HCT116 (cell line): ENCODE measurements at regions not wholly inside any gene's neighbourhood (a gene's known extent, or its start where the extent isn't known, plus 50 kb on each side); places are given as distances from the start of the nearest gene placed in this dataset.

ENCODE experiments used
- ATAC-seq: fragments of 200-7000 bp; cut with Tn5 transposase; 2 replicates; pipeline ENCODE4 v1.9.1; 2020; ENCODE audit warnings: mild to moderate bottlenecking, moderate library complexity
- BruUV-seq: library from RNA; stranded (reverse); fragments of 400-500 nt; replicated peaks from 2 replicates; lab custom pipeline; 2021; lab: Mats Ljungman, UMichigan
- CTCF ChIA-PET: fragments of 300-600 bp; sonication (Branson Sonifier 250); formaldehyde crosslinking; loops from one replicate; lab custom pipeline; 2021; ENCODE audit warnings: antibody characterized with exemption; lab: Charles Lee
- POLR2A ChIA-PET: fragments of 300-600, 350-600 bp; sonication (Branson Sonifier 250); formaldehyde crosslinking; loops from one replicate; lab custom pipeline; 2021; ENCODE audit warnings: antibody characterized with exemption; lab: Charles Lee
- RAD21 ChIA-PET, 2 experiments: fragments of 300-600 bp; sonication (Branson Sonifier 250); formaldehyde crosslinking; loops; one replicate each; lab custom pipeline; 2023; ENCODE audit warnings: low total read pairs in 2 of 2; ENCODE audit not compliant: uncharacterized antibody in 2 of 2, unreplicated experiment in 2 of 2, low non-redundant PET in 1 of 2; lab: Charles Lee
- DNase-seq: peaks from one replicate; pipeline ENCODE4 v3.0.0-alpha.2; 2010; ENCODE audit warnings: low read depth, low spot score
- H2AFZ ChIP-seq: fragments of 200-600 bp; shearing (Covaris generic), sonication (generic); 2 replicates; pipeline ENCODE4 v1.6.1; 2017; ENCODE audit warnings: low read depth, mixed run types, mixed read lengths, antibody characterized with exemption, low read length; ENCODE audit not compliant: poor library complexity, severe bottlenecking
- H3K27ac ChIP-seq: 2 replicates; pipeline ENCODE4 v1.5.1; 2012; ENCODE audit warnings: low read depth, low read length
- H3K27me3 ChIP-seq: fragments of 200-600 bp; sonication (generic); 2 replicates; pipeline ENCODE4 v1.6.1; 2016; ENCODE audit warnings: mixed run types, low read length, mixed read lengths; ENCODE audit not compliant: insufficient read depth
- H3K36me3 ChIP-seq, 2 experiments: fragments of 200-500 bp in 1 of 2; fragments of 200-600 bp in 1 of 2; sonication (Bioruptor generic) in 1 of 2; sonication (generic) in 1 of 2; 2 replicates each; pipeline versions ENCODE4 v1.5.1 to v1.6.1; 2014 to 2016; ENCODE audit warnings: low read length in 2 of 2, inconsistent platforms in 1 of 2, mixed read lengths in 1 of 2, mixed run types in 1 of 2; ENCODE audit not compliant: insufficient read depth in 2 of 2, control insufficient read depth in 1 of 2
- H3K4me1 ChIP-seq, 2 experiments: fragments of 200-600 bp in 1 of 2; sonication (generic) in 1 of 2; 2 replicates each; pipeline versions ENCODE4 v1.5.1 to v1.6.1; 2012 to 2017; ENCODE audit warnings: low read length in 2 of 2, inconsistent platforms in 1 of 2, mild to moderate bottlenecking in 1 of 2, mixed read lengths in 1 of 2, mixed run types in 1 of 2, moderate library complexity in 1 of 2; ENCODE audit not compliant: insufficient read depth in 2 of 2, control insufficient read depth in 1 of 2
- H3K4me2 ChIP-seq: fragments of 200-600 bp; sonication (generic); 2 replicates; pipeline ENCODE4 v1.6.1; 2017; ENCODE audit warnings: mixed run types, low read length, mixed read lengths
- H3K4me3 ChIP-seq, 2 experiments: fragments of 200-600 bp in 1 of 2; sonication (generic) in 1 of 2; replicated peaks in 1 of 2; 2 replicates each; pipeline ENCODE4 v1.5.1; 2011 to 2016; ENCODE audit warnings: low read length in 2 of 2, control low read depth in 1 of 2, low read depth in 1 of 2, mild to moderate bottlenecking in 1 of 2, mixed read lengths in 1 of 2, mixed run types in 1 of 2
- H3K79me2 ChIP-seq: fragments of 200-600 bp; sonication (generic); 2 replicates; pipeline ENCODE4 v1.6.1; 2017; ENCODE audit warnings: mild to moderate bottlenecking, mixed run types, low read length, moderate library complexity, mixed read lengths; ENCODE audit not compliant: insufficient read depth
- H3K9ac ChIP-seq: fragments of 200-600 bp; sonication (generic); 2 replicates; pipeline ENCODE4 v1.6.1; 2016; ENCODE audit warnings: low read length, mixed read lengths
- H3K9me2 ChIP-seq: fragments of 200-600 bp; sonication (generic), shearing (Covaris generic); 2 replicates; pipeline ENCODE4 v1.6.1; 2017; ENCODE audit warnings: mixed run types, mild to moderate bottlenecking, moderate library complexity; ENCODE audit not compliant: insufficient read depth
- H3K9me3 ChIP-seq, 2 experiments: fragments of 200-500 bp in 1 of 2; fragments of 200-600 bp in 1 of 2; sonication (Bioruptor generic) in 1 of 2; sonication (generic) in 1 of 2; 2 replicates each; pipeline ENCODE4 v1.6.1; 2014 to 2017; ENCODE audit warnings: low read length in 2 of 2, mixed read lengths in 2 of 2, inconsistent platforms in 1 of 2, low read depth in 1 of 2, mild to moderate bottlenecking in 1 of 2, mixed run types in 1 of 2, moderate library complexity in 1 of 2; ENCODE audit not compliant: control insufficient read depth in 1 of 2, insufficient read depth in 1 of 2
- H4K20me1 ChIP-seq: fragments of 200-600 bp; sonication (generic), shearing (Covaris generic); 2 replicates; pipeline ENCODE4 v1.6.1; 2017; ENCODE audit warnings: mixed run types, mild to moderate bottlenecking, moderate library complexity; ENCODE audit not compliant: insufficient read depth
- CBX3 ChIP-seq: IDR thresholded peaks from 2 replicates; pipeline ENCODE4 v1.6.1; 2012; ENCODE audit warnings: low read depth
- CEBPB ChIP-seq: IDR thresholded peaks from 2 replicates; pipeline ENCODE4 v1.6.1; 2012; ENCODE audit warnings: low read depth
- CTCF ChIP-seq, 3 experiments: fragments of 200-600 bp in 1 of 3; sonication (generic) in 1 of 3; IDR thresholded peaks in 2 of 3; conservative IDR thresholded peaks in 1 of 3; 2 replicates each; pipeline ENCODE4 v1.5.1; 2012 to 2017; ENCODE audit warnings: low read depth in 2 of 3, low read length in 2 of 3, antibody characterized with exemption in 1 of 3, borderline replicate concordance in 1 of 3, control low read depth in 1 of 3, mild to moderate bottlenecking in 1 of 3, mixed read lengths in 1 of 3, mixed run types in 1 of 3, moderate library complexity in 1 of 3; ENCODE audit not compliant: insufficient read depth in 1 of 3
- EGR1 ChIP-seq: IDR thresholded peaks from 2 replicates; pipeline ENCODE4 v1.6.1; 2012; ENCODE audit warnings: low read depth
- ELF1 ChIP-seq: IDR thresholded peaks from 2 replicates; pipeline ENCODE4 v1.6.1; 2012; ENCODE audit warnings: low read depth, borderline replicate concordance
- EZH2phosphoT487 ChIP-seq: fragments of 200-600 bp; IDR thresholded peaks from 2 replicates; pipeline ENCODE4 v1.6.1; 2018; ENCODE audit warnings: antibody characterized with exemption, borderline replicate concordance
- FOSL1 ChIP-seq: IDR thresholded peaks from 2 replicates; pipeline ENCODE4 v1.6.1; 2012; ENCODE audit warnings: low read depth
- POLR2AphosphoS5 ChIP-seq: IDR thresholded peaks from 2 replicates; pipeline ENCODE4 v1.6.1; 2011; ENCODE audit warnings: mild to moderate bottlenecking, low read depth, low read length, moderate library complexity
- RAD21 ChIP-seq: IDR thresholded peaks from 2 replicates; pipeline ENCODE4 v1.6.1; 2012; ENCODE audit warnings: low read depth, mild to moderate bottlenecking
- SIN3A ChIP-seq: IDR thresholded peaks from 2 replicates; pipeline ENCODE4 v1.6.1; 2012; ENCODE audit warnings: low read depth
- ZBTB33 ChIP-seq: IDR thresholded peaks from 2 replicates; pipeline ENCODE4 v1.6.1; 2011; ENCODE audit warnings: mild to moderate bottlenecking, low read length, moderate library complexity; ENCODE audit not compliant: insufficient replicate concordance; ENCODE audit errors: extremely low read depth
- ZNF274 ChIP-seq: fragments of 200-500 bp; sonication (Bioruptor generic); IDR thresholded peaks from 2 replicates; pipeline ENCODE4 v1.6.1; 2014; ENCODE audit warnings: mild to moderate bottlenecking, low read depth, low read length, inconsistent platforms
- intact Hi-C: fragments of 100-400 bp; cut with micrococcal nuclease; formaldehyde crosslinking; loops from 2 replicates; pipeline ENCODE4 v1.10.0; 2022
- TF ChIP-seq, protein P1 (sequence below): IDR thresholded peaks from 2 replicates; pipeline ENCODE4 v1.6.1; 2012; ENCODE audit warnings: low read depth

- TF ChIP-seq, protein P1, sequence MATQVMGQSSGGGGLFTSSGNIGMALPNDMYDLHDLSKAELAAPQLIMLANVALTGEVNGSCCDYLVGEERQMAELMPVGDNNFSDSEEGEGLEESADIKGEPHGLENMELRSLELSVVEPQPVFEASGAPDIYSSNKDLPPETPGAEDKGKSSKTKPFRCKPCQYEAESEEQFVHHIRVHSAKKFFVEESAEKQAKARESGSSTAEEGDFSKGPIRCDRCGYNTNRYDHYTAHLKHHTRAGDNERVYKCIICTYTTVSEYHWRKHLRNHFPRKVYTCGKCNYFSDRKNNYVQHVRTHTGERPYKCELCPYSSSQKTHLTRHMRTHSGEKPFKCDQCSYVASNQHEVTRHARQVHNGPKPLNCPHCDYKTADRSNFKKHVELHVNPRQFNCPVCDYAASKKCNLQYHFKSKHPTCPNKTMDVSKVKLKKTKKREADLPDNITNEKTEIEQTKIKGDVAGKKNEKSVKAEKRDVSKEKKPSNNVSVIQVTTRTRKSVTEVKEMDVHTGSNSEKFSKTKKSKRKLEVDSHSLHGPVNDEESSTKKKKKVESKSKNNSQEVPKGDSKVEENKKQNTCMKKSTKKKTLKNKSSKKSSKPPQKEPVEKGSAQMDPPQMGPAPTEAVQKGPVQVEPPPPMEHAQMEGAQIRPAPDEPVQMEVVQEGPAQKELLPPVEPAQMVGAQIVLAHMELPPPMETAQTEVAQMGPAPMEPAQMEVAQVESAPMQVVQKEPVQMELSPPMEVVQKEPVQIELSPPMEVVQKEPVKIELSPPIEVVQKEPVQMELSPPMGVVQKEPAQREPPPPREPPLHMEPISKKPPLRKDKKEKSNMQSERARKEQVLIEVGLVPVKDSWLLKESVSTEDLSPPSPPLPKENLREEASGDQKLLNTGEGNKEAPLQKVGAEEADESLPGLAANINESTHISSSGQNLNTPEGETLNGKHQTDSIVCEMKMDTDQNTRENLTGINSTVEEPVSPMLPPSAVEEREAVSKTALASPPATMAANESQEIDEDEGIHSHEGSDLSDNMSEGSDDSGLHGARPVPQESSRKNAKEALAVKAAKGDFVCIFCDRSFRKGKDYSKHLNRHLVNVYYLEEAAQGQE: no peak
- TF ChIP-seq EZH2phosphoT487 (no peak), RAD21 (no peak), SIN3A (no peak), FOSL1 (no peak)
Measured at GRCh38 chr1:93783876-93784275, 95.1 kb downstream of the DNTTIP2 start (continued).

DNA sequence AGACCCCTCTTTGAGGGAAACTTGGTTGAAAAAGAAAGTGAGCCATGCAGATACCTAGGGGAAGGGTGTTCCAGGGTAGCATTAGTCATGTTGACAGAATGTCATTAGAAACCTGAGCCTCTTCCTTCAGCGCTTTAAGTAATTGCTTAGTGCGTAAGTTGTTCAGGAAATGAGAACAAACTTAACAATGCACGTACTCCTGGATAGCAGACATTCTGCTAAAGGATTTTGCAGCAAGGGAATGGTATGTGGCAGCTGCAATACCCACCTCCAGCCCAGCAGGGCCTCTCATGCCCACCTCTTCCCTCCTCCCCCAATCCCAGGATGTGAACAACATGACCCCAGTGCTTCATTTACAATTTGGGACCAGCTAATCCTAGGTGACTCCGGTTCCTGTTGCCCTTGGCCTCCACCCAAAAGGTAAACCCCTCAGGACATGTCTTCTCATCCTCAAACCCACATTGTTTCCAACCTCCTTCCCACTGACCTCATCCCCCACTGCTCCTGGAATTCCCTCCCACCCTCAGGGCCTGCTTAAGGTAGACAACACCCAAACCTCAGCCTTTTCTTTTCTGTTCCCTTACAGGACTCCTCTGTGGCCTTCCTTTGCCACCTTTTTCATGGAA is 98.0 kb upstream of the BCAR3 start:
- Histone ChIP-seq H3K36me3 (no peaks in the 10 kb centered on the region), H2AFZ (peak overlapping the region; percentile 46), H3K27me3 (no peaks in the 10 kb centered on the region), H3K9me3 (no peaks in the 10 kb centered on the region), H4K20me1 (no peaks in the 10 kb centered on the region), H3K4me1 (peaks cover 23 to 66% of the 10 kb centered on the region in 2 experiments), H3K4me2 (peak overlapping the region; percentile 72), H3K27ac (peak overlapping the region; percentile 65), H3K9me2 (no peaks in the 10 kb centered on the region), H3K79me2 (no peaks in the 10 kb centered on the region), H3K9ac (peak overlapping the region; percentile 61), H3K4me3 (peak overlapping the region; percentile 10 to 34; a peak in 3 of 4 replicates)
- RAD21 ChIA-PET: no interaction called here
- ATAC-seq (peak; percentile 75), DNase-seq (peak; percentile 83)
- BruUV-seq: no TSS peak
- intact Hi-C loops: loop anchor here (1.0 to 5.0 kb wide), 2 partner anchors 41 to 77 kb away; no protein-coding TSS in a partner anchor
- POLR2A ChIA-PET: interaction anchor here (0.8 to 1.3 kb wide), 4 partner anchors 19 to 88 kb away, joined by 3 to 4 read pairs (median 4); no protein-coding TSS in a partner anchor
- CTCF ChIA-PET: interaction anchor here (0.9 kb wide), 1 partner anchor 34 kb away, joined by 3 read pairs; no protein-coding TSS in a partner anchor
- TF ChIP-seq EGR1 (peak; percentile 27; the same call in 1 of the 2 replicates), CEBPB (no peak; the same call in 1 of the 2 replicates), ZNF274 (no peak), CBX3 (peak; percentile 72; the same call in 1 of the 2 replicates), ZBTB33 (peak; percentile 30), CTCF (IDR thresholded peaks at IDR 0.05 in 2 of 3, conservative IDR thresholded peaks at IDR 0.05 in 1 of 3; ENCODE audit: borderline replicate concordance in 1 of 3, insufficient read depth in 1 of 3, low read depth in 2 of 3, low read length in 2 of 3) (no peak), ELF1 (no peak), POLR2AphosphoS5 (peak; percentile 85)
